CMK (cell line): ENCODE measurements at regions not wholly inside any gene's neighbourhood (a gene's known extent, or its start where the extent isn't known, plus 50 kb on each side); places are given as distances from the start of the nearest gene placed in this dataset.
"Not testable (repeated sequence)": the region's sequence is repeated elsewhere in the genome, so short reads cannot be mapped to it uniquely, and the experiment has no call there.

Experiments used
- DNase-seq: peaks from one replicate; pipeline ENCODE4 v3.0.0-alpha.2; 2010; ENCODE audit warnings: low read depth

- DNase-seq, result no peak
These were observed 379.4 kb upstream of the PDE3A start for GRCh38 chr12:19988948-19989347.

- DNase-seq, result no peak
These were observed 377.2 kb upstream of the PDE3A start for GRCh38 chr12:19991146-19991545.

GRCh38 chr12:19992311-19992710 lies 376.0 kb upstream of the PDE3A start:
- no peak for DNase-seq

GRCh38 chr12:19994968-19995367 lies 373.4 kb upstream of the PDE3A start:
- no peak for DNase-seq

- DNase-seq, result no peak
These were observed 370.5 kb upstream of the PDE3A start for GRCh38 chr12:19997656-19998400.

GRCh38 chr12:19998411-19998810 lies 369.9 kb upstream of the PDE3A start:
- no peak for DNase-seq

- no peak for DNase-seq
These were observed 369.2 kb upstream of the PDE3A start for GRCh38 chr12:19998961-19999804.

- DNase-seq, result no peak
These were observed 368.6 kb upstream of the PDE3A start for GRCh38 chr12:19999805-20000138.

GRCh38 chr12:20000229-20000849 lies 368.0 kb upstream of the PDE3A start:
- DNase-seq, result no peak

- no peak for DNase-seq
These were observed 365.1 kb upstream of the PDE3A start for GRCh38 chr12:20003252-20003651.

GRCh38 chr12:20004952-20005351 lies 363.4 kb upstream of the PDE3A start:
- no peak for DNase-seq

GRCh38 chr12:20006871-20007730 lies 361.2 kb upstream of the PDE3A start:
- no peak for DNase-seq

GRCh38 chr12:20009965-20010364 lies 358.4 kb upstream of the PDE3A start:
- not testable (repeated sequence) for DNase-seq

- DNase-seq, result no peak
These were observed 357.1 kb upstream of the PDE3A start for GRCh38 chr12:20011200-20011599.

GRCh38 chr12:20017802-20018201 lies 350.5 kb upstream of the PDE3A start:
- no peak for DNase-seq

- DNase-seq, result no peak
These were observed 349.9 kb upstream of the PDE3A start for GRCh38 chr12:20018406-20018805.

GRCh38 chr12:20024194-20024593 lies 344.1 kb upstream of the PDE3A start:
- DNase-seq, result no peak

GRCh38 chr12:20028033-20028432 lies 340.3 kb upstream of the PDE3A start:
- no peak for DNase-seq

GRCh38 chr12:20030826-20031225 lies 337.5 kb upstream of the PDE3A start:
- no peak for DNase-seq

GRCh38 chr12:20039562-20039961 lies 328.8 kb upstream of the PDE3A start:
- no peak for DNase-seq

- no peak for DNase-seq
These were observed 328.2 kb upstream of the PDE3A start for GRCh38 chr12:20040184-20040583.

- no peak for DNase-seq
These were observed 327.5 kb upstream of the PDE3A start for GRCh38 chr12:20040831-20041230.
